HCT116 (cell line): ENCODE measurements at regions not wholly inside any gene's neighbourhood (a gene's known extent, or its start where the extent isn't known, plus 50 kb on each side); places are given as distances from the start of the nearest gene placed in this dataset. TPM values are rescaled to one million over a fixed set of nuclear protein-coding genes. Genes with fewer than 3 reads are reported as not detected.

Source experiments
- ATAC-seq: fragments of 200-7000 bp; cut with Tn5 transposase; 2 replicates; pipeline ENCODE4 v1.9.1; 2020; ENCODE audit warnings: mild to moderate bottlenecking, moderate library complexity
- BruUV-seq: library from RNA; stranded (reverse); fragments of 400-500 nt; replicated peaks from 2 replicates; lab custom pipeline; 2021; lab: Mats Ljungman, UMichigan
- CTCF ChIA-PET: fragments of 300-600 bp; sonication (Branson Sonifier 250); formaldehyde crosslinking; loops from one replicate; lab custom pipeline; 2021; ENCODE audit warnings: antibody characterized with exemption; lab: Charles Lee
- POLR2A ChIA-PET: fragments of 300-600, 350-600 bp; sonication (Branson Sonifier 250); formaldehyde crosslinking; loops from one replicate; lab custom pipeline; 2021; ENCODE audit warnings: antibody characterized with exemption; lab: Charles Lee
- RAD21 ChIA-PET, 2 experiments: fragments of 300-600 bp; sonication (Branson Sonifier 250); formaldehyde crosslinking; loops; one replicate each; lab custom pipeline; 2023; ENCODE audit warnings: low total read pairs in 2 of 2; ENCODE audit not compliant: uncharacterized antibody in 2 of 2, unreplicated experiment in 2 of 2, low non-redundant PET in 1 of 2; lab: Charles Lee
- DNase-seq: peaks from one replicate; pipeline ENCODE4 v3.0.0-alpha.2; 2010; ENCODE audit warnings: low read depth, low spot score
- H2AFZ ChIP-seq: fragments of 200-600 bp; shearing (Covaris generic), sonication (generic); 2 replicates; pipeline ENCODE4 v1.6.1; 2017; ENCODE audit warnings: low read depth, mixed run types, mixed read lengths, antibody characterized with exemption, low read length; ENCODE audit not compliant: poor library complexity, severe bottlenecking
- H3K27ac ChIP-seq: 2 replicates; pipeline ENCODE4 v1.5.1; 2012; ENCODE audit warnings: low read depth, low read length
- H3K27me3 ChIP-seq: fragments of 200-600 bp; sonication (generic); 2 replicates; pipeline ENCODE4 v1.6.1; 2016; ENCODE audit warnings: mixed run types, low read length, mixed read lengths; ENCODE audit not compliant: insufficient read depth
- H3K36me3 ChIP-seq, 2 experiments: fragments of 200-500 bp in 1 of 2; fragments of 200-600 bp in 1 of 2; sonication (Bioruptor generic) in 1 of 2; sonication (generic) in 1 of 2; 2 replicates each; pipeline versions ENCODE4 v1.5.1 to v1.6.1; 2014 to 2016; ENCODE audit warnings: low read length in 2 of 2, inconsistent platforms in 1 of 2, mixed read lengths in 1 of 2, mixed run types in 1 of 2; ENCODE audit not compliant: insufficient read depth in 2 of 2, control insufficient read depth in 1 of 2
- H3K4me1 ChIP-seq, 2 experiments: fragments of 200-600 bp in 1 of 2; sonication (generic) in 1 of 2; 2 replicates each; pipeline versions ENCODE4 v1.5.1 to v1.6.1; 2012 to 2017; ENCODE audit warnings: low read length in 2 of 2, inconsistent platforms in 1 of 2, mild to moderate bottlenecking in 1 of 2, mixed read lengths in 1 of 2, mixed run types in 1 of 2, moderate library complexity in 1 of 2; ENCODE audit not compliant: insufficient read depth in 2 of 2, control insufficient read depth in 1 of 2
- H3K4me2 ChIP-seq: fragments of 200-600 bp; sonication (generic); 2 replicates; pipeline ENCODE4 v1.6.1; 2017; ENCODE audit warnings: mixed run types, low read length, mixed read lengths
- H3K4me3 ChIP-seq, 2 experiments: fragments of 200-600 bp in 1 of 2; sonication (generic) in 1 of 2; replicated peaks in 1 of 2; 2 replicates each; pipeline ENCODE4 v1.5.1; 2011 to 2016; ENCODE audit warnings: low read length in 2 of 2, control low read depth in 1 of 2, low read depth in 1 of 2, mild to moderate bottlenecking in 1 of 2, mixed read lengths in 1 of 2, mixed run types in 1 of 2
- H3K79me2 ChIP-seq: fragments of 200-600 bp; sonication (generic); 2 replicates; pipeline ENCODE4 v1.6.1; 2017; ENCODE audit warnings: mild to moderate bottlenecking, mixed run types, low read length, moderate library complexity, mixed read lengths; ENCODE audit not compliant: insufficient read depth
- H3K9ac ChIP-seq: fragments of 200-600 bp; sonication (generic); 2 replicates; pipeline ENCODE4 v1.6.1; 2016; ENCODE audit warnings: low read length, mixed read lengths
- H3K9me2 ChIP-seq: fragments of 200-600 bp; sonication (generic), shearing (Covaris generic); 2 replicates; pipeline ENCODE4 v1.6.1; 2017; ENCODE audit warnings: mixed run types, mild to moderate bottlenecking, moderate library complexity; ENCODE audit not compliant: insufficient read depth
- H3K9me3 ChIP-seq, 2 experiments: fragments of 200-500 bp in 1 of 2; fragments of 200-600 bp in 1 of 2; sonication (Bioruptor generic) in 1 of 2; sonication (generic) in 1 of 2; 2 replicates each; pipeline ENCODE4 v1.6.1; 2014 to 2017; ENCODE audit warnings: low read length in 2 of 2, mixed read lengths in 2 of 2, inconsistent platforms in 1 of 2, low read depth in 1 of 2, mild to moderate bottlenecking in 1 of 2, mixed run types in 1 of 2, moderate library complexity in 1 of 2; ENCODE audit not compliant: control insufficient read depth in 1 of 2, insufficient read depth in 1 of 2
- H4K20me1 ChIP-seq: fragments of 200-600 bp; sonication (generic), shearing (Covaris generic); 2 replicates; pipeline ENCODE4 v1.6.1; 2017; ENCODE audit warnings: mixed run types, mild to moderate bottlenecking, moderate library complexity; ENCODE audit not compliant: insufficient read depth
- CEBPB ChIP-seq: IDR thresholded peaks from 2 replicates; pipeline ENCODE4 v1.6.1; 2012; ENCODE audit warnings: low read depth
- ELF1 ChIP-seq: IDR thresholded peaks from 2 replicates; pipeline ENCODE4 v1.6.1; 2012; ENCODE audit warnings: low read depth, borderline replicate concordance
- POLR2A ChIP-seq: IDR thresholded peaks from 2 replicates; pipeline ENCODE4 v1.7.0; 2011; ENCODE audit warnings: borderline replicate concordance; ENCODE audit not compliant: insufficient read depth, insufficient read length; ENCODE audit errors: extremely low read depth
- POLR2AphosphoS5 ChIP-seq: IDR thresholded peaks from 2 replicates; pipeline ENCODE4 v1.6.1; 2011; ENCODE audit warnings: mild to moderate bottlenecking, low read depth, low read length, moderate library complexity
- RAD21 ChIP-seq: IDR thresholded peaks from 2 replicates; pipeline ENCODE4 v1.6.1; 2012; ENCODE audit warnings: low read depth, mild to moderate bottlenecking
- REST ChIP-seq: IDR thresholded peaks from 2 replicates; pipeline ENCODE4 v1.6.1; 2012; ENCODE audit warnings: low read depth
- SRF ChIP-seq: IDR thresholded peaks from 2 replicates; pipeline ENCODE4 v1.6.1; 2012; ENCODE audit warnings: low read depth
- TCF7L2 ChIP-seq: IDR thresholded peaks from 2 replicates; pipeline ENCODE4 v1.7.0; 2011; ENCODE audit warnings: borderline replicate concordance, inconsistent platforms; ENCODE audit not compliant: insufficient read depth, insufficient read length; ENCODE audit errors: extremely low read depth
- ZFX ChIP-seq: fragments of 450-650 bp; IDR thresholded peaks from 2 replicates; pipeline ENCODE4 v1.6.1; 2017
- ZNF274 ChIP-seq: fragments of 200-500 bp; sonication (Bioruptor generic); IDR thresholded peaks from 2 replicates; pipeline ENCODE4 v1.6.1; 2014; ENCODE audit warnings: mild to moderate bottlenecking, low read depth, low read length, inconsistent platforms
- intact Hi-C: fragments of 100-400 bp; cut with micrococcal nuclease; formaldehyde crosslinking; loops from 2 replicates; pipeline ENCODE4 v1.10.0; 2022
- microRNA-seq: library from miRNA; unstranded; fragments of <30 nt; microRNA quantifications from one replicate; pipeline ENCODE4, GENCODE V29; 2016; ENCODE audit warnings: borderline number of aligned reads

DNA sequence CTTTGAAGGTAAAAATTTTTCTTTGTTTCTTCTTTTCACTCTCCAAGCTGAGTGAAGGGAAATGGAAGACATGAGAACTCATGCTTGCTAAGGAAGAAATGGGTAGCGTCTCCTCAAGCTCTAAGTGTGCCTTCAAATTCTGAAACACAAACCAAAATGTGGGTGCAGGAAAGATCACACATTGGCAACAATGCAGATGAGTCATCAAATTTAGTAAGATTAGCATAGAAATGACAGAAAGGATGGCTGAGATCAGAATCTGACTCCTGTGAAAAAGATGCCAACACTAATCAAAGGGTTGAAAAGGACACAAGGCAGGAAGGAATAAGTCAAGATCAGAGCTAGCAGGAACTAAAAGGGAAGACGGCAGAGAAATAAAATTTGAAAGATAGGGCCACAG lies 61.1 kb upstream of the ZNF462 start:
- H3K36me3 ChIP-seq: no peaks in the 10 kb centered on the region
- CTCF ChIA-PET: no interaction called here
- no peak overlapping the region for H3K4me3 ChIP-seq
- no peaks in the 10 kb centered on the region for H3K9me3 ChIP-seq
- H3K9ac ChIP-seq: no peak overlapping the region
- DNase-seq: no peak
- H2AFZ ChIP-seq: no peak overlapping the region
- TF ChIP-seq REST (no peak), POLR2A (no peak), SRF (no peak), CEBPB (no peak), ZNF274 (no peak), ZFX (no peak), RAD21 (no peak), POLR2AphosphoS5 (no peak), TCF7L2 (no peak), ELF1 (no peak)
- H3K27ac ChIP-seq: no peak overlapping the region
- H3K4me1 ChIP-seq: no peaks in the 10 kb centered on the region
- POLR2A ChIA-PET: no interaction called here
- RAD21 ChIA-PET: no interaction called here
- H3K9me2 ChIP-seq: no peaks in the 10 kb centered on the region
- H3K4me2 ChIP-seq: no peak overlapping the region
- BruUV-seq: no TSS peak
- intact Hi-C loops: no loop called here
- no peaks in the 10 kb centered on the region for H4K20me1 ChIP-seq
- no peaks in the 10 kb centered on the region for H3K79me2 ChIP-seq
- ATAC-seq: no peak
- H3K27me3 ChIP-seq: no peaks in the 10 kb centered on the region

Small RNA genes lying in the stretch of these regions (microRNA-seq; reads per million reads assigned to microRNA genes)
- gene MIR8081: not detected
